Eye (tissue), 1 donor: ENCODE measurements at regions not wholly inside any gene's neighbourhood (a gene's known extent, or its start where the extent isn't known, plus 50 kb on each side); places are given as distances from the start of the nearest gene placed in this dataset.

Experiments
- DNase-seq: peaks from one replicate; pipeline ENCODE4 v3.0.0-alpha.2; 2015

GRCh38 chr11:110912437-110912836 is 200.2 kb upstream of the ARHGAP20 start:
- DNase-seq, result no peak

DNA sequence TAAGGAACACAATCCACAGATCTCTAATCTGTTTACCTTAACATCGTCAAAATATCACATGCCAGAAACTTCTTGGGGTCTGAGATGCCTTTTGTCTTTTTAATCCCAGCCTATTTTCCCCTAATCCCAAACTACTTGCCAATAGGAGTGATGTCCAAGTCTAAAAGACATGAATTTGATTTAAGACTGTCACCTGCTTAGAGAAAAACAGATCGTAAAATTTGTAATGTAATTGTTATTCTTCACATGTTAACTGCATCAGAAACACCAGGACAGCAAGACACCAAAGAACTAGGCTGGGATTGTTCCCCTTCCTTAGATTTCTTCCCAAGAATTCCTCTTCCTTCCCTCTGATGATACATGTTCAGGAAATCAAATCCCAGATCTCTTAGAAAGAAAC is 198.1 kb upstream of the ARHGAP20 start:
- DNase-seq, result no peak

DNA sequence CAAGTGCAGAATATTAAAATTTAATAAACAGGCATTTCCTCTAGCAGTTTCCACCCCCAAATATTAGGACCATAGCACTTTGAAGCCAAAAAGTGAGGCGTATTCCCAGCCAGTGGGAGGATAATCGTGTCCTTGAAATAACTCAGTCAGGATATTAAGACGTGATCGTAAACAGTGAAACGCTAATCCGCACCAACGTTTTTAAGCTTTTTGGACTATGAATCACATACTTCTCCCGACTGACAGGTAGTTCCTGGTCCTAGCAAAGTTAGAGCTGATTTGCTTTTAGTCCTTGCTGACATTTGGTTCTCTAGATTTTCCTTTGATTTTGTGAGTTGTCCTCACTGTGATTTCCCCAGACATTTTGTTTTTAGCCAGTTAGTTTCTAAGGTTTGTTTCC is 197.1 kb upstream of the ARHGAP20 start:
- DNase-seq, result no peak

GRCh38 chr11:110908401-110909105 is 196.3 kb upstream of the ARHGAP20 start:
- DNase-seq, result peak; percentile 54

DNA sequence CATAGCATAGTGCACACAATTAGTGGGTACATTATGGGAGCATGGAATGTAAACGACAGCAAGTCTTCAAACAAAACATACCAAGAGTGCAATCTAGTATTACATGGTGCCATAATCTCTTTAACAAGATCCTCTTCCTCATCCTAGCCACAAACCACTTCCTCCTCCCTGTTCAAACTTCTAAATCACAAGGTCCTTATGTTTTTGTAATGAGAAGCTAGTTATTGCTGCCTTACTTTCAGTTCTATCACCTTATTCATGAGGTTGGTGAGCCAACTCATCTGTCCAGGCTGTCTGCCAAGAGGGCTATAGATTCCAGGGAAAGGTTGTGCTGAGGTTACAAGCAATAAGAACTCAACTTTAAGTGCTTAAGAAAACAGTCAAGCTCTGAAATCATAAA is 195.4 kb upstream of the ARHGAP20 start:
- DNase-seq, result no peak

DNA sequence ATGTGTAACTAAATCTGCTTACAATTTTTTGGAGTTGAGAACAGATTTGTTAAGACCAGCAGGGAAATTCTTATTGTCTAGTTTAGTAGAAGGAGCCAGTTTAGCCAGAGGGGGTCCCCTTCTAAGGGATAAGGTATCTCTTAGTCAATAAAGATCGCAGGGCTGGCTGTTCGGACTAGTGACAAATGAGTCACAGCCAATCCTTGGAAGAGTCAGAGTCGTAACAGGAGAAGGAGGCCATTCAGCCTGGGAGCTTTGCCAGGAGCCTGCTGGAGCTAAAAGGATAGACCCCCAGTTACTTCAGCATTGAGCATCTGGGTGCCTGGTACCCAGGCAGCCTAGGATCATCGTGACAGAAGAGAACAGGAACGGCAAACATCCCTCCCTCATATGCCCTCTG is 191.6 kb upstream of the ARHGAP20 start:
- DNase-seq, result no peak

- no peak for DNase-seq
Observed at GRCh38 chr11:110903378-110903777, 191.1 kb upstream of the ARHGAP20 start.

DNA sequence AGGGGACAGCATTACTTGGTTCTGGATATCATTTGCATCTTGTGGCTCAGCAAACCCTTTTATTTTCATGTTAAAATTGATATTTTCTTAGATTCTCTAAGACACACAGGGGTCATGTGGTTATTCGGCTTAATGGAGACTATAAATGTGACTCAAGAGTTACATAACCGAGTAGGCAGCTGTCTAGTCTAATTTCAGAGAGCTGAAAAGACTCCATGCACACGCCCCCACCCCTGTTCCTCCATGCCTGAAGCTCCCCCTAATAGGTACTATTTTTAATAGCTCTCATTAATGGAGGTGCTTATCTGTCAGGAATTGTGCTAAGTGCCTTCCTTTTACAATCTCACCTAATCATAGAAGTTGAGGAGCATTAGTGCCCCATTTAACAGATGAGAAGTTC is 189.2 kb upstream of the ARHGAP20 start:
- no peak for DNase-seq

GRCh38 chr11:110900426-110900825 is 188.2 kb upstream of the ARHGAP20 start:
- peak; percentile 41 for DNase-seq

DNA sequence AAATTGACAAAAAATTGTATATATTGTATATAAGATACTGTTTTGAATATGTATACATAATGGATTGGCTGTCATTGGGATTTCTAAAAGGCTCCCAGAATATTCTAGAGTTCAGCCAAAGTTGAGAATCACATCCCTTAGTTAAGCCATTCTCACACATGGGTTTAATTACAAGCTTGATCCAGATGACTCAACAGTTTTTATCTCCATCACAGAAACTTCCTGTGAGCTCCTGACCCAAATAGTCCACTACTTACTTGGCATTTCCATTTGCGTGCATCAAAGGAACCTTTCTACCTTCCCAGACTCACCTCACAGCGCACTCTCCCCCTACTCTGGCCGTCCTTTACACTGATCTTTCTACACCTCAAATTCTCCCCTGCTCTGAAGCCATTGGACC is 184.8 kb upstream of the ARHGAP20 start:
- peak; percentile 30 for DNase-seq

GRCh38 chr11:110896358-110896757 is 184.1 kb upstream of the ARHGAP20 start:
- DNase-seq, result no peak

- DNase-seq, result no peak
Observed at GRCh38 chr11:110894224-110894623, 182.0 kb upstream of the ARHGAP20 start.

DNA sequence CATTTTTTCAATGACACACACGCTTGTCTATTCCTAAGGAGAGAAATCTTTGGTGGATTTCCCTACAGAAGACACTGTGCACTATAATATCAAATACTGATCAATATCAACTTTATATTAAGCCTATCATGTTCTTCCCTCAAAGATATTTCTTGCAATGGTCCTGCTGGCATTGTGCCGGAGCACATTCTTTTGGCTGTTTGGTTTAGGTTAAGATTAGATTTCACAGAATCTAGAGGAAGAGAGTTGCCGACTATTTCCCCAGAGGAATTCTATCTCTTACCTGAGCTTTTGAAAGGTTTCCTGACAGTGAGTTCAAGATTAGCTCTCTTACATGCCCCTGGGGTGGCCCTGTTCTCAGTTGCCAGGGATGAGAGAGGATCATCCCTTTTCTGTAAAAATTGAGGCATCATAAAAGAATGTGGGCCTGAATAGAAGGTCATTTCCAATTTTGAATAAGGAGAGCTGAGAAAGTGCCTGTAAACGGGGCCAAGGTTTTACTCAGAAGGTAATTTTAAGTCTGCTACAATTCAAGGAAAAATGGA is 180.6 kb upstream of the ARHGAP20 start:
- DNase-seq, result no peak

GRCh38 chr11:110891411-110891810 is 179.2 kb upstream of the ARHGAP20 start:
- no peak for DNase-seq

GRCh38 chr11:110890995-110891394 is 178.8 kb upstream of the ARHGAP20 start:
- no peak for DNase-seq

- no peak for DNase-seq
Observed at GRCh38 chr11:110886288-110886970, 174.2 kb upstream of the ARHGAP20 start.

DNA sequence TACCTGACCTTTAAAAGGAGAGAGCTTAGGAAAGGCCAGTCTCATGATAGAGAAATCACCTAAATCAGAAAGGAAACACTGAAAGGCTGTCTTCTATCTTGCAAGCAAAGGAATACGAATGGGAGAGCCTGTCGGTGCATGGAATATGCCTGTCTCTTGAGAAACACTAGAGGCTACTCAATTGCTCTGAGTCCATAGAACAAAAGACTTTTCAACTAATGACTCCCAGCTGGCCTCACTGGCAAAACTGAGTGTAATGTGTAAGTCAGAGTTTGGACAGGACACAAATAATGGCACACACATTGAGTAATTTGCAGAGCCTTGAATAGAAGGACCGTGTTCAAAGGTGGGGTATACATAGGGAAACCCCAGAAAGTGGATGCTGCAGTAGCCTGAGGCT is 171.0 kb upstream of the ARHGAP20 start:
- no peak for DNase-seq

DNA sequence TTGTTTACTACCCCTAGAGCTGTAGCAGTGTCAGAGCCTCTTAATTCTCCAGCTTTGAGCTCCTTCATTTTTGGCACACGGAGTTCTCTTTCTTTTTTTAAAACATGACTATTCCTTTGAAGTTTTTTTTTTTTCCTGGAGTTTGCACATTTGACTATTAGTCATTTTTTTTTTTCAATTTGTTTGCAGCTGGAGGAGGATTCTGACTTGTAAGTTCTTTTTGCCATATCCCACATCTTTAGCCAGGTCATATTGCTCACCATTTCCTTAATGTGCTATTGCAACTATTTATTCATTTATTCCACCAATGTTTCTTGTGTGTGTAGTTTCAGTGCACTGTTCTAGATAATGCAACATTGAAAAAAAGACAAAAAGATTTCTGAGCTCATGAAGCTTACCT is 166.3 kb upstream of the ARHGAP20 start:
- DNase-seq, result no peak

GRCh38 chr11:110874437-110875030 is 162.3 kb upstream of the ARHGAP20 start:
- no peak for DNase-seq

GRCh38 chr11:110873975-110874374 is 161.7 kb upstream of the ARHGAP20 start:
- DNase-seq, result no peak

DNA sequence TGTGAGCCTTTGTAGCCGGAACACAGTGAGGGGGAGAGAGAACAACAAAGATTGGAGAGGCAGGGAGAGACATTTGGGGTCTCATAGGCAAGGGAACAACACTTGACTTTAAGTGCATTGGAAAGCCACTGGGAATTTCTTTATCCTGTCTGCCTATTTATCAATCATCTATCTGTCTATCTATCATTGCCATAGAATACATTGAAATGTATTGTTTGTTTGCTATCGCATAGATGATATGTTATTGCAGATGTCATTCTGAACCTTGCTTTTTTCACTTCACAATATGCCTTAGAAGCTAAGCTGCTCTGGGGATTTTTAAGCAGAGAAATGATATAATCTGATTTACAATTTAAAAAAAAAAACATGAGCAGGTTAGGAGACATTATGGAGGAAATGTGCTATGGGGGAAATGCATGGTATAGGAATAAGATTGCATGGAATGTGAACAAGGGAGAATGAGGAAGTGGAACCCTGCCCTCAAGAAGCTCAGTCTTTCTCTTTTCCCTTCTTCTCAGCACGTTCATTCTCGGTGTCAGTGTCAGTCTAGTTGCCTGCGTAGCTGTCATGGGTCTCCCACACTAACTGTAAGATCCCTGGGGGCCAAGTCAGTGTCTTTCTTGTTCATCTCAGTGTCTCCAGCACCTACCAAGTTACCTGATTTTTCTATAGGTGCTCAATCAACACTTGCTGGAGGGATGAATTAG is 158.7 kb upstream of the ARHGAP20 start:
- no peak for DNase-seq

GRCh38 chr11:110867951-110868350 is 155.7 kb upstream of the ARHGAP20 start:
- DNase-seq, result no peak

DNA sequence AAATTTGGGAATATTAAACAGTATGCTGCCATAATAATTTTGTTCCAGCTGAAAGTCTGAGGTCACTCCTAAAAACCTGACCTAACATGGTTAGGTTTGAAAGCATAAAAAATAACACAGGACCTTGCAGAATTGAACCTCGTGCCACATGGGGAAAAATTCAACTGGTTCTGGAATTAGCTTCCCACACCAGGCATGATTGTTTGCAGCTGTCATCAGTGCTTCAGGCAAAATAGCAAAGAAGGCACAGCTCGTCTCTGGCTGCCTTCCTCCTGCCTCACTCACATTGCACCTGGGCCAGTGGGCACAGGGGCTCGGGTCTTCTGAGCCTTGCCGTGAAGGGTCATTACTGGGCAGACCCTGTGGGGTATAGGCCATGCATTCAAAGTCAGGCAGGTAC is 153.8 kb upstream of the ARHGAP20 start:
- DNase-seq, result no peak
